H9 (cell line): ENCODE measurements at regions not wholly inside any gene's neighbourhood (a gene's known extent, or its start where the extent isn't known, plus 50 kb on each side); places are given as distances from the start of the nearest gene placed in this dataset.

Source experiments
- DNase-seq: peaks from one replicate; pipeline ENCODE4 v3.0.0-alpha.2; 2017
- H2AFZ ChIP-seq: one replicate; pipeline ENCODE4 v1.6.1; 2013; ENCODE audit warnings: mild to moderate bottlenecking, low read length, control low read depth, moderate library complexity
- H2AK5ac ChIP-seq: 2 replicates; pipeline ENCODE4 v1.6.1; 2013; ENCODE audit warnings: low read length, control low read depth, mixed read lengths; ENCODE audit not compliant: insufficient read length
- H2BK120ac ChIP-seq: one replicate; pipeline ENCODE4 v1.6.1; 2013; ENCODE audit warnings: low read depth, mild to moderate bottlenecking, low read length, control low read depth, inconsistent platforms; ENCODE audit not compliant: poor library complexity, severe bottlenecking
- H2BK12ac ChIP-seq: 2 replicates; pipeline ENCODE4 v1.6.1; 2013; ENCODE audit warnings: low read length, control low read depth, mixed read lengths, low read depth; ENCODE audit not compliant: insufficient read length
- H2BK15ac ChIP-seq: 2 replicates; pipeline ENCODE4 v1.6.1; 2013; ENCODE audit warnings: low read depth, low read length, control low read depth
- H2BK20ac ChIP-seq: one replicate; pipeline ENCODE4 v1.6.1; 2013; ENCODE audit warnings: low read depth, mild to moderate bottlenecking, low read length, control low read depth, inconsistent platforms; ENCODE audit not compliant: poor library complexity, severe bottlenecking
- H2BK5ac ChIP-seq: 2 replicates; pipeline ENCODE4 v1.6.1; 2013; ENCODE audit warnings: low read length, control low read depth, mixed read lengths; ENCODE audit not compliant: insufficient read length
- H3K14ac ChIP-seq: 2 replicates; pipeline ENCODE4 v1.6.1; 2013; ENCODE audit warnings: low read length, control low read depth; ENCODE audit not compliant: insufficient read depth
- H3K18ac ChIP-seq: 2 replicates; pipeline ENCODE4 v1.6.1; 2013; ENCODE audit warnings: low read depth, mild to moderate bottlenecking, mixed read lengths, low read length, control low read depth; ENCODE audit not compliant: insufficient read length
- H3K23ac ChIP-seq: 2 replicates; pipeline ENCODE4 v1.6.1; 2013; ENCODE audit warnings: low read length, control low read depth, mixed read lengths, low read depth; ENCODE audit not compliant: insufficient read length
- H3K23me2 ChIP-seq: 2 replicates; pipeline ENCODE4 v1.6.1; 2013; ENCODE audit warnings: low read depth, mild to moderate bottlenecking, mixed read lengths, low read length, control low read depth; ENCODE audit not compliant: insufficient read length, poor library complexity, severe bottlenecking
- H3K27ac ChIP-seq: 2 replicates; pipeline ENCODE4 v1.5.1; 2013; ENCODE audit warnings: low read length, control low read depth, mixed read lengths, low read depth; ENCODE audit not compliant: insufficient read length
- H3K27me3 ChIP-seq: 2 replicates; pipeline ENCODE4 v1.6.1; 2013; ENCODE audit warnings: low read length, control low read depth, inconsistent platforms; ENCODE audit not compliant: insufficient read depth
- H3K4ac ChIP-seq: 2 replicates; pipeline ENCODE4 v1.6.1; 2013; ENCODE audit warnings: low read depth, mild to moderate bottlenecking, control low read depth, inconsistent platforms, low read length, moderate library complexity
- H3K4me1 ChIP-seq: 2 replicates; pipeline ENCODE4 v1.6.1; 2013; ENCODE audit warnings: low read length, control low read depth, inconsistent platforms; ENCODE audit not compliant: insufficient read depth
- H3K4me2 ChIP-seq: 2 replicates; pipeline ENCODE4 v1.6.1; 2013; ENCODE audit warnings: low read length, control low read depth, mixed read lengths; ENCODE audit not compliant: insufficient read length, insufficient read depth
- H3K56ac ChIP-seq: 2 replicates; pipeline ENCODE4 v1.6.1; 2013; ENCODE audit warnings: low read depth, mild to moderate bottlenecking, mixed read lengths, low read length, control low read depth; ENCODE audit not compliant: insufficient read length
- H3K79me1 ChIP-seq: 2 replicates; pipeline ENCODE4 v1.6.1; 2013; ENCODE audit warnings: low read depth, mild to moderate bottlenecking, moderate library complexity, low read length, control low read depth, inconsistent platforms; ENCODE audit not compliant: insufficient read depth, poor library complexity, severe bottlenecking
- H3K79me2 ChIP-seq: 2 replicates; pipeline ENCODE4 v1.6.1; 2013; ENCODE audit warnings: low read length, control low read depth, inconsistent platforms; ENCODE audit not compliant: insufficient read depth
- H3K9ac ChIP-seq: 2 replicates; pipeline ENCODE4 v1.6.1; 2013; ENCODE audit warnings: low read length, control low read depth, mixed read lengths; ENCODE audit not compliant: insufficient read length; ENCODE audit errors: extremely low read depth
- H3K9me3 ChIP-seq: one replicate; pipeline ENCODE4 v1.6.1; 2013; ENCODE audit warnings: low read depth, low read length, inconsistent platforms; ENCODE audit not compliant: control insufficient read depth
- H3T11ph ChIP-seq: one replicate; pipeline ENCODE4 v1.6.1; 2013; ENCODE audit warnings: mild to moderate bottlenecking, low read length, control low read depth, inconsistent platforms
- H4K20me1 ChIP-seq: one replicate; pipeline ENCODE4 v1.6.1; 2013; ENCODE audit not compliant: control insufficient read depth, insufficient read length, insufficient read depth
- H4K5ac ChIP-seq: 2 replicates; pipeline ENCODE4 v1.6.1; 2013; ENCODE audit warnings: low read depth, mild to moderate bottlenecking, mixed read lengths, low read length, control low read depth; ENCODE audit not compliant: insufficient read length
- H4K8ac ChIP-seq: replicated peaks from 2 replicates; pipeline ENCODE4 v1.6.1; 2013; ENCODE audit warnings: low read length, control low read depth, mixed read lengths, low read depth; ENCODE audit not compliant: insufficient read length
- H4K91ac ChIP-seq: 2 replicates; pipeline ENCODE4 v1.6.1; 2013; ENCODE audit warnings: low read depth, mild to moderate bottlenecking, moderate library complexity, mixed read lengths, low read length, control low read depth; ENCODE audit not compliant: insufficient read length
- H3K27ac Mint-ChIP-seq, 3 experiments: 2 replicates in 2 of 3; 3 replicates in 1 of 3; pipeline ENCODE4 v1.8.0; 2020 to 2021; ENCODE audit warnings: mixed read lengths in 3 of 3, mild to moderate bottlenecking in 1 of 3, moderate library complexity in 1 of 3
- H3K27me3 Mint-ChIP-seq: 2 replicates; pipeline ENCODE4 v1.8.0; 2021; ENCODE audit warnings: low read depth, mild to moderate bottlenecking, moderate library complexity, mixed read lengths
- H3K36me3 Mint-ChIP-seq, 3 experiments: 2 replicates in 2 of 3; 3 replicates in 1 of 3; pipeline ENCODE4 v1.8.0; 2020 to 2021; ENCODE audit warnings: low read depth in 3 of 3, mixed read lengths in 3 of 3; ENCODE audit not compliant: insufficient read depth in 1 of 3
- H3K4me1 Mint-ChIP-seq, 2 experiments: 2 replicates each; pipeline ENCODE4 v1.8.0; 2020; ENCODE audit warnings: mixed read lengths in 2 of 2
- H3K4me3 Mint-ChIP-seq, 2 experiments: 2 replicates in 1 of 2; 3 replicates in 1 of 2; pipeline ENCODE4 v1.8.0; 2020 to 2021; ENCODE audit warnings: mild to moderate bottlenecking in 2 of 2, mixed read lengths in 2 of 2, moderate library complexity in 1 of 2
- H3K9me3 Mint-ChIP-seq, 2 experiments: 2 replicates in 1 of 2; 3 replicates in 1 of 2; pipeline ENCODE4 v1.8.0; 2020; ENCODE audit warnings: mild to moderate bottlenecking in 2 of 2, mixed read lengths in 2 of 2, moderate library complexity in 1 of 2
- CTCF ChIP-seq: fragments of 200-600 bp; sonication (generic); conservative IDR thresholded peaks from 3 replicates; pipeline ENCODE4 v1.8.0; 2021; ENCODE audit warnings: antibody characterized with exemption, mild to moderate bottlenecking
- WGBS: extraction: QIAGEN DNeasy Blood & Tissue Kit; methylation state at CpG from one replicate; pipeline ENCODE4 v1.1.7; 2013; ENCODE audit warnings: missing lambda C conversion rate, low lambda C conversion rate, mixed read lengths; ENCODE audit not compliant: insufficient read length; ENCODE audit errors: extremely low coverage; 5-methylcytosine and 5-hydroxymethylcytosine counted together

DNA sequence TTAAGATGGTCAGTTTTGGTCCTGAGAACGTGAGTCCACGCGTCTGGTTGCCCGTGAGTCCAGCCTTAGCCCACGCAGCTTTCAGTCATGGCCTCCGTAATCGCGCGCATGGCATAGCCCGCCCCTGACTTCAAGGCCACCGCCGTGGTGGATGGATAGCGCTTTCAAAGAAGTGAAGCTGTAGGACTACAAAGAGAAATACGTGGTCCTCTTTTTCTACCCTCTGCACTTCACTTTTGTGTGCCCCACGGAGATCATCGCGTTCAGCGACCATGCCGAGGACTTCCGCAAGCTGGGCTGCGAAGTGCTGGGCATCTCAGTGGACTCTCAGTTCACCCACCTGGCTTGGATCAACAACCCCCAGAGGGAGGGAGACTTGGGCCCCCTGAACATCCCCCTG lies 142.0 kb upstream of the MCHR2 start:
- no peaks in the 10 kb centered on the region for H3K4me1 ChIP-seq
- no peak overlapping the region for H2BK5ac ChIP-seq
- no peak overlapping the region for H3K18ac ChIP-seq
- H3K4me3 Mint-ChIP-seq: no peak overlapping the region
- no peak overlapping the region for H3K4me2 ChIP-seq
- H4K20me1 ChIP-seq: no peaks in the 10 kb centered on the region
- no peaks in the 10 kb centered on the region for H3K79me1 ChIP-seq
- H2BK20ac ChIP-seq: no peak overlapping the region
- H3K36me3 Mint-ChIP-seq: no peaks in the 10 kb centered on the region; a peak in 1 of 7 replicates
- DNase-seq: no peak
- no peak overlapping the region for H2AK5ac ChIP-seq
- no peaks in the 10 kb centered on the region; the same call in 1 of the 2 replicates for H3K27me3 Mint-ChIP-seq
- H3K9me3 ChIP-seq: no peaks in the 10 kb centered on the region
- H4K8ac ChIP-seq: no peak overlapping the region
- no peak overlapping the region for H3K23ac ChIP-seq
- no peak overlapping the region for H3K14ac ChIP-seq
- no peak overlapping the region for H2BK120ac ChIP-seq
- no peaks in the 10 kb centered on the region for H3K23me2 ChIP-seq
- H3K4me1 Mint-ChIP-seq: no peaks in the 10 kb centered on the region
- no peak overlapping the region for H4K91ac ChIP-seq
- H3K9ac ChIP-seq: no peak overlapping the region
- no peak overlapping the region for H2AFZ ChIP-seq
- H2BK15ac ChIP-seq: no peak overlapping the region
- H3K27me3 ChIP-seq: no peaks in the 10 kb centered on the region
- no peak overlapping the region for H3K27ac Mint-ChIP-seq
- H3K4ac ChIP-seq: no peak overlapping the region
- no peaks in the 10 kb centered on the region for H3K9me3 Mint-ChIP-seq
- no peak overlapping the region for H4K5ac ChIP-seq
- no peak overlapping the region for H2BK12ac ChIP-seq
- H3K27ac ChIP-seq: no peak overlapping the region
- no peak for TF ChIP-seq CTCF
- H3T11ph ChIP-seq: no peak overlapping the region
- H3K79me2 ChIP-seq: no peaks in the 10 kb centered on the region
- WGBS: no CpG with 5 or more reads among the region's 21 CpGs
- H3K56ac ChIP-seq: no peak overlapping the region
